ENCODE measurements at regions not wholly inside any gene's neighbourhood (a gene's known extent, or its start where the extent isn't known, plus 50 kb on each side); places are given as distances from the start of the nearest gene placed in this dataset.

GRCh38 chr10:44811072-44811471 is 100.1 kb upstream of the TMEM72 start:
- Histone ChIP-seq H4K20me1 (replicated peaks; ENCODE audit: control insufficient read depth, insufficient read depth, low read length) (no peaks in the 10 kb centered on the region), H3K27me3 (ENCODE audit: control insufficient read depth in 2 of 2, insufficient read depth in 2 of 2, low read length in 2 of 2) (no peaks in the 10 kb centered on the region; a peak in 1 of 5 replicates), H3K9me1 (ENCODE audit: control insufficient read depth, insufficient read depth, low read length) (no peaks in the 10 kb centered on the region), H3K36me3 (ENCODE audit: control insufficient read depth, insufficient read depth, low read length) (no peaks in the 10 kb centered on the region), H2AFZ (ENCODE audit: low read depth, low read length) (no peak overlapping the region), H3K9ac (ENCODE audit: insufficient read depth in 1 of 2, low read depth in 2 of 2, low read length in 2 of 2) (no peak overlapping the region), H3K4me3 (no peak overlapping the region), H3K27ac (ENCODE audit: extremely low read depth, low read depth, low read length) (no peak overlapping the region), H3K79me2 (ENCODE audit: control insufficient read depth, insufficient read depth, low read length) (no peaks in the 10 kb centered on the region), H3K9me3 (replicated peaks; ENCODE audit: control insufficient read depth, insufficient read depth, low read depth, low read length) (no peaks in the 10 kb centered on the region), H3K4me1 (replicated peaks in 1 of 2; ENCODE audit: control insufficient read depth in 2 of 2, insufficient read depth in 2 of 2, low read length in 2 of 2) (no peaks in the 10 kb centered on the region), H3K4me2 (ENCODE audit: insufficient read depth, low read length) (no peak overlapping the region)
- FAIRE-seq (no peak), ATAC-seq (no peak), DNase-seq (ENCODE audit: extremely low read depth in 1 of 4, low spot score in 3 of 4) (no peak)
- TF ChIP-seq MNT (conservative IDR thresholded peaks at IDR 0.05) = no peak
- ChIA-PET POLR2A (interaction anchor here (1.3 kb wide), 1 partner anchor 29 kb away, joined by 3 read pairs; no protein-coding TSS in a partner anchor), CTCF (ENCODE audit: low intra/inter-chr PET ratio) (no interaction called here)
- intact Hi-C loops (cut with micrococcal nuclease) = no loop called here
- WGBS (ENCODE audit: insufficient coverage, low coverage, missing lambda C conversion rate) = 0% methylated on average over 3 of the region's 3 CpGs
- BruUV-seq (replicated peaks) = no TSS peak
- in situ Hi-C loops (cut with MboI) = no loop called here

GRCh38 chr10:44813201-44813600 is 97.9 kb upstream of the TMEM72 start:
- H4K20me1 ChIP-seq (replicated peaks; ENCODE audit: control insufficient read depth, insufficient read depth, low read length) = no peaks in the 10 kb centered on the region
- no peaks in the 10 kb centered on the region for H3K9me1 ChIP-seq (ENCODE audit: control insufficient read depth, insufficient read depth, low read length)
- BruUV-seq (replicated peaks) = no TSS peak
- 0% methylated on average over 3 of the region's 3 CpGs for WGBS (ENCODE audit: insufficient coverage, low coverage, missing lambda C conversion rate)
- no peak overlapping the region for H3K4me3 ChIP-seq
- no peaks in the 10 kb centered on the region for H3K9me3 ChIP-seq (replicated peaks; ENCODE audit: control insufficient read depth, insufficient read depth, low read depth, low read length)
- peaks cover 0 to 7% of the 10 kb centered on the region in 2 experiments; a peak in 3 of 5 replicates for H3K27me3 ChIP-seq (ENCODE audit: control insufficient read depth in 2 of 2, insufficient read depth in 2 of 2, low read length in 2 of 2)
- H3K36me3 ChIP-seq (ENCODE audit: control insufficient read depth, insufficient read depth, low read length) = no peaks in the 10 kb centered on the region
- no peak for FAIRE-seq
- no peak overlapping the region for H3K27ac ChIP-seq (ENCODE audit: extremely low read depth, low read depth, low read length)
- ChIA-PET POLR2A (interaction anchor here (0.6 to 1.0 kb wide), 2 partner anchors 11 to 77 kb away, joined by 3 read pairs; no protein-coding TSS in a partner anchor), CTCF (ENCODE audit: low intra/inter-chr PET ratio) (no interaction called here)
- H3K4me2 ChIP-seq (ENCODE audit: insufficient read depth, low read length) = no peak overlapping the region
- no peak for TF ChIP-seq ZNF668 (CRISPR knock-in tag; IDR thresholded peaks at IDR 0.05)
- no peak for TF ChIP-seq SMARCC2 (IDR thresholded peaks at IDR 0.05; ENCODE audit: low read depth)
- TF ChIP-seq PRMT5 (CRISPR knock-in tag; IDR thresholded peaks at IDR 0.05) = no peak
- no peak for TF ChIP-seq ZNF707 (CRISPR knock-in tag; conservative IDR thresholded peaks at IDR 0.05)
- no peak for TF ChIP-seq SMARCA5 (IDR thresholded peaks at IDR 0.05)
- TF ChIP-seq SMAD4 (CRISPR knock-in tag; conservative IDR thresholded peaks at IDR 0.05) = no peak
- no peak for TF ChIP-seq ZNF274 (IDR thresholded peaks at IDR 0.05; ENCODE audit: borderline replicate concordance, low read depth, low read length)
- no peak for TF ChIP-seq CTBP1 (IDR thresholded peaks at IDR 0.05; ENCODE audit: borderline replicate concordance)
- H3K79me2 ChIP-seq (ENCODE audit: control insufficient read depth, insufficient read depth, low read length) = no peaks in the 10 kb centered on the region
- no peaks in the 10 kb centered on the region for H3K4me1 ChIP-seq (replicated peaks in 1 of 2; ENCODE audit: control insufficient read depth in 2 of 2, insufficient read depth in 2 of 2, low read length in 2 of 2)
- intact Hi-C loops (cut with micrococcal nuclease) = no loop called here
- no peak for ATAC-seq
- H2AFZ ChIP-seq (ENCODE audit: low read depth, low read length) = no peak overlapping the region
- no peak overlapping the region for H3K9ac ChIP-seq (ENCODE audit: insufficient read depth in 1 of 2, low read depth in 2 of 2, low read length in 2 of 2)
- DNase-seq (ENCODE audit: extremely low read depth in 1 of 4, low spot score in 3 of 4) = peak in 1 of 4 experiments; percentile 24
- in situ Hi-C loops (cut with MboI) = no loop called here

All from K562 (cell line).